ENCODE measurements at regions not wholly inside any gene's neighbourhood (a gene's known extent, or its start where the extent isn't known, plus 50 kb on each side); places are given as distances from the start of the nearest gene placed in this dataset.
"Not testable (repeated sequence)": the region's sequence is repeated elsewhere in the genome, so short reads cannot be mapped to it uniquely, and the experiment has no call there.

GRCh38 chr11:71127806-71128205 is 124.6 kb downstream of the SHANK2 start:
- no peak for DNase-seq (ENCODE audit: low read depth, low spot score)

- DNase-seq (ENCODE audit: low read depth, low spot score) = not testable (repeated sequence)
These were observed 126.0 kb downstream of the SHANK2 start for GRCh38 chr11:71126401-71126800.

- DNase-seq (ENCODE audit: low read depth, low spot score) = no peak
These were observed 127.2 kb downstream of the SHANK2 start for GRCh38 chr11:71125150-71125549.

GRCh38 chr11:71124127-71124526 is 128.2 kb downstream of the SHANK2 start:
- DNase-seq (ENCODE audit: low read depth, low spot score) = no peak

GRCh38 chr11:71120471-71120896 is 131.9 kb downstream of the SHANK2 start:
- DNase-seq (ENCODE audit: low read depth, low spot score) = peak; percentile 23

- no peak for DNase-seq (ENCODE audit: low read depth, low spot score)
These were observed 132.6 kb downstream of the SHANK2 start for GRCh38 chr11:71119656-71120269.

- DNase-seq (ENCODE audit: low read depth, low spot score) = no peak
These were observed 133.6 kb downstream of the SHANK2 start for GRCh38 chr11:71118671-71119250.

GRCh38 chr11:71117311-71117710 is 135.1 kb downstream of the SHANK2 start:
- no peak for DNase-seq (ENCODE audit: low read depth, low spot score)

GRCh38 chr11:71116693-71117040 is 135.7 kb downstream of the SHANK2 start:
- DNase-seq (ENCODE audit: low read depth, low spot score) = no peak

GRCh38 chr11:71115770-71116692 is 136.3 kb downstream of the SHANK2 start:
- DNase-seq (ENCODE audit: low read depth, low spot score) = no peak

- no peak for DNase-seq (ENCODE audit: low read depth, low spot score)
These were observed 138.1 kb downstream of the SHANK2 start for GRCh38 chr11:71114124-71114851.

- no peak for DNase-seq (ENCODE audit: low read depth, low spot score)
These were observed 139.4 kb downstream of the SHANK2 start for GRCh38 chr11:71112990-71113389.

GRCh38 chr11:71112454-71112853 is 139.9 kb downstream of the SHANK2 start:
- DNase-seq (ENCODE audit: low read depth, low spot score) = no peak

- DNase-seq (ENCODE audit: low read depth, low spot score) = no peak
These were observed 142.8 kb downstream of the SHANK2 start for GRCh38 chr11:71109586-71109985.

GRCh38 chr11:71109186-71109585 is 143.2 kb downstream of the SHANK2 start:
- DNase-seq (ENCODE audit: low read depth, low spot score) = no peak

- no peak for DNase-seq (ENCODE audit: low read depth, low spot score)
These were observed 144.1 kb downstream of the SHANK2 start for GRCh38 chr11:71108013-71108865.

- no peak for DNase-seq (ENCODE audit: low read depth, low spot score)
These were observed 145.7 kb downstream of the SHANK2 start for GRCh38 chr11:71106671-71107070.

GRCh38 chr11:71103266-71103665 is 149.1 kb downstream of the SHANK2 start:
- no peak for DNase-seq (ENCODE audit: low read depth, low spot score)

- DNase-seq (ENCODE audit: low read depth, low spot score) = no peak
These were observed 150.0 kb downstream of the SHANK2 start for GRCh38 chr11:71102251-71102995.

- no peak for DNase-seq (ENCODE audit: low read depth, low spot score)
These were observed 150.8 kb downstream of the SHANK2 start for GRCh38 chr11:71101606-71102005.

Measured in astrocyte of the hippocampus (primary cell).